Erythroblast (primary cell): ENCODE measurements at regions not wholly inside any gene's neighbourhood (a gene's known extent, or its start where the extent isn't known, plus 50 kb on each side); places are given as distances from the start of the nearest gene placed in this dataset.

Experiments
- GATA1 ChIP-seq: IDR thresholded peaks from 2 replicates; pipeline ENCODE4 v1.6.1; 2011; ENCODE audit warnings: low read depth, mild to moderate bottlenecking, control low read depth, low read length, moderate library complexity
- POLR2A ChIP-seq: IDR thresholded peaks from 2 replicates; pipeline ENCODE4 v1.6.1; 2011; ENCODE audit warnings: mild to moderate bottlenecking, low read length

- TF ChIP-seq POLR2A (no peak), GATA1 (no peak)
Measured at GRCh38 chr7:81399471-81399870, 370.4 kb downstream of the HGF start.
